ENCODE measurements at regions not wholly inside any gene's neighbourhood (a gene's known extent, or its start where the extent isn't known, plus 50 kb on each side); places are given as distances from the start of the nearest gene placed in this dataset.

DNA sequence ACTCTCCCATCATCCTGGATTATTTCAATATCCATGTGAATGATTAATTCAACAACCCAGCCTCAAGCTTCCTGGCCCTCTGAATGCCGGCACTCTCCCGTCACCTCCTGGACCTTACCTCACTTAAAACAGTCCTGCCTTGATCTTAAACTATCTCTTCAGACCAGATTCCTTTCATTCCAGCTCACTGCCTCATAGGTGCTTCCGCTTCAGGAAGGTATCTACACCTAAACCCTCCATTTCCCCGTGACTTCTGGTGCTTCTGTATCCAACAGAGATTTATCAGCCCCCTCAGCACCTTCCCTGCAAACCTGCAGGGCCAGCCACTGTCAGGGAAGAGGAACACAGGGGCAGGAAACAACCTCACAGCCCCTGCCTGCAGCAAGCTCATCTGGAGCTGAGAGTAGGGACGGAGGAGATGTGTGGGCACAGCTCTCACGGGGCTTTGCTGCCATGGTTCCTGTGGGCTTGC, 98.9 kb upstream of the TJP1 start:
- TF ChIP-seq, protein P1, sequence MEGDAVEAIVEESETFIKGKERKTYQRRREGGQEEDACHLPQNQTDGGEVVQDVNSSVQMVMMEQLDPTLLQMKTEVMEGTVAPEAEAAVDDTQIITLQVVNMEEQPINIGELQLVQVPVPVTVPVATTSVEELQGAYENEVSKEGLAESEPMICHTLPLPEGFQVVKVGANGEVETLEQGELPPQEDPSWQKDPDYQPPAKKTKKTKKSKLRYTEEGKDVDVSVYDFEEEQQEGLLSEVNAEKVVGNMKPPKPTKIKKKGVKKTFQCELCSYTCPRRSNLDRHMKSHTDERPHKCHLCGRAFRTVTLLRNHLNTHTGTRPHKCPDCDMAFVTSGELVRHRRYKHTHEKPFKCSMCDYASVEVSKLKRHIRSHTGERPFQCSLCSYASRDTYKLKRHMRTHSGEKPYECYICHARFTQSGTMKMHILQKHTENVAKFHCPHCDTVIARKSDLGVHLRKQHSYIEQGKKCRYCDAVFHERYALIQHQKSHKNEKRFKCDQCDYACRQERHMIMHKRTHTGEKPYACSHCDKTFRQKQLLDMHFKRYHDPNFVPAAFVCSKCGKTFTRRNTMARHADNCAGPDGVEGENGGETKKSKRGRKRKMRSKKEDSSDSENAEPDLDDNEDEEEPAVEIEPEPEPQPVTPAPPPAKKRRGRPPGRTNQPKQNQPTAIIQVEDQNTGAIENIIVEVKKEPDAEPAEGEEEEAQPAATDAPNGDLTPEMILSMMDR (IDR thresholded peaks at IDR 0.05 in 4 of 5, conservative IDR thresholded peaks at IDR 0.05 in 1 of 5), result no peak
- no peak for TF ChIP-seq POLR2A (IDR thresholded peaks at IDR 0.05)
